HAP-1 (cell line): ENCODE measurements at regions not wholly inside any gene's neighbourhood (a gene's known extent, or its start where the extent isn't known, plus 50 kb on each side); places are given as distances from the start of the nearest gene placed in this dataset.

Source experiments
- DNase-seq, 2 experiments: peaks; one replicate each; pipeline ENCODE4 v3.0.0-alpha.2; 2016 to 2020; ENCODE audit warnings: low spot score in 2 of 2
- H3K27me3 ChIP-seq: fragments of 250-450 bp; sonication (Bioruptor Pico); 2 replicates; pipeline ENCODE4 v1.5.1; 2020; ENCODE audit warnings: low read depth, mild to moderate bottlenecking, moderate library complexity
- H3K36me3 ChIP-seq: fragments of 250-450 bp; sonication (Bioruptor Pico); replicated peaks from 2 replicates; pipeline ENCODE4 v1.5.1; 2020; ENCODE audit warnings: mild to moderate bottlenecking
- H3K4me1 ChIP-seq: fragments of 250-450 bp; sonication (Bioruptor Pico); 2 replicates; pipeline ENCODE4 v1.5.1; 2020; ENCODE audit warnings: mild to moderate bottlenecking
- H3K4me3 ChIP-seq: fragments of 250-450 bp; sonication (Bioruptor Pico); 2 replicates; pipeline ENCODE4 v1.5.1; 2020; ENCODE audit warnings: mild to moderate bottlenecking, moderate library complexity
- H3K9me3 ChIP-seq: fragments of 250-450 bp; sonication (Bioruptor Pico); 2 replicates; pipeline ENCODE4 v1.5.1; 2020; ENCODE audit warnings: mild to moderate bottlenecking, moderate library complexity
- in situ Hi-C: fragments of 300-500 bp; cut with MboI; formaldehyde crosslinking; loops from 3 replicates; pipeline ENCODE4 v1.14.3; 2020; ENCODE audit warnings: low sequenced_read_pairs, inconsistent platforms, mixed read lengths

GRCh38 chr4:30842689-30843088, 122.5 kb downstream of the PCDH7 start:
- in situ Hi-C loops, result no loop called here
- Histone ChIP-seq H3K27me3 (no peaks in the 10 kb centered on the region), H3K4me3 (no peak overlapping the region), H3K36me3 (no peaks in the 10 kb centered on the region), H3K9me3 (no peaks in the 10 kb centered on the region), H3K4me1 (peaks cover 21% of the 10 kb centered on the region)
- no peak for DNase-seq

- H3K27me3 ChIP-seq, result no peaks in the 10 kb centered on the region
- H3K9me3 ChIP-seq, result no peaks in the 10 kb centered on the region
- no peaks in the 10 kb centered on the region for H3K36me3 ChIP-seq
- DNase-seq, result no peak
- no peak overlapping the region for H3K4me3 ChIP-seq
- in situ Hi-C loops, result no loop called here
- peaks cover 5% of the 10 kb centered on the region for H3K4me1 ChIP-seq
Measured at GRCh38 chr4:30844861-30845582, 124.9 kb downstream of the PCDH7 start.

GRCh38 chr4:30847167-30847566, 127.0 kb downstream of the PCDH7 start:
- H3K4me1 ChIP-seq, result no peaks in the 10 kb centered on the region; the same call in 1 of the 2 replicates
- DNase-seq, result no peak
- H3K36me3 ChIP-seq, result no peaks in the 10 kb centered on the region
- in situ Hi-C loops, result no loop called here
- H3K27me3 ChIP-seq, result no peaks in the 10 kb centered on the region
- no peak overlapping the region for H3K4me3 ChIP-seq
- H3K9me3 ChIP-seq, result no peaks in the 10 kb centered on the region

- no peaks in the 10 kb centered on the region; the same call in 1 of the 2 replicates for H3K4me1 ChIP-seq
- no peaks in the 10 kb centered on the region for H3K36me3 ChIP-seq
- no peak overlapping the region for H3K4me3 ChIP-seq
- DNase-seq, result no peak
- no peaks in the 10 kb centered on the region for H3K27me3 ChIP-seq
- no peaks in the 10 kb centered on the region for H3K9me3 ChIP-seq
- in situ Hi-C loops, result no loop called here
Measured at GRCh38 chr4:30847958-30848357, 127.8 kb downstream of the PCDH7 start.

- Histone ChIP-seq H3K9me3 (no peaks in the 10 kb centered on the region), H3K36me3 (no peaks in the 10 kb centered on the region), H3K4me1 (no peaks in the 10 kb centered on the region), H3K4me3 (no peak overlapping the region), H3K27me3 (no peaks in the 10 kb centered on the region)
- DNase-seq, result no peak
- in situ Hi-C loops, result no loop called here
Measured at GRCh38 chr4:30854531-30854930, 134.4 kb downstream of the PCDH7 start.

- no peaks in the 10 kb centered on the region for H3K4me1 ChIP-seq
- H3K4me3 ChIP-seq, result no peak overlapping the region
- H3K36me3 ChIP-seq, result no peaks in the 10 kb centered on the region
- DNase-seq, result no peak
- H3K27me3 ChIP-seq, result no peaks in the 10 kb centered on the region
- H3K9me3 ChIP-seq, result no peaks in the 10 kb centered on the region
- in situ Hi-C loops, result no loop called here
Measured at GRCh38 chr4:30855232-30855631, 135.1 kb downstream of the PCDH7 start.

GRCh38 chr4:30856795-30857564, 136.8 kb downstream of the PCDH7 start:
- in situ Hi-C loops, result no loop called here
- Histone ChIP-seq H3K9me3 (no peaks in the 10 kb centered on the region), H3K36me3 (no peaks in the 10 kb centered on the region), H3K4me1 (no peaks in the 10 kb centered on the region), H3K4me3 (no peak overlapping the region), H3K27me3 (no peaks in the 10 kb centered on the region)
- no peak for DNase-seq

- no peaks in the 10 kb centered on the region for H3K4me1 ChIP-seq
- DNase-seq, result no peak
- in situ Hi-C loops, result no loop called here
Measured at GRCh38 chr4:30860978-30861377, 140.8 kb downstream of the PCDH7 start.

GRCh38 chr4:30862196-30862595, 142.0 kb downstream of the PCDH7 start:
- Histone ChIP-seq H3K9me3 (no peaks in the 10 kb centered on the region), H3K36me3 (no peaks in the 10 kb centered on the region), H3K4me3 (no peak overlapping the region), H3K27me3 (no peaks in the 10 kb centered on the region), H3K4me1 (no peaks in the 10 kb centered on the region)
- in situ Hi-C loops, result no loop called here
- no peak for DNase-seq

More at GRCh38 chr4:30860978-30861377, 140.8 kb downstream of the PCDH7 start:
- Histone ChIP-seq H3K9me3 (no peaks in the 10 kb centered on the region), H3K27me3 (no peaks in the 10 kb centered on the region), H3K36me3 (no peaks in the 10 kb centered on the region), H3K4me3 (no peak overlapping the region)

- no peaks in the 10 kb centered on the region for H3K36me3 ChIP-seq
- no peak overlapping the region for H3K4me3 ChIP-seq
- no peaks in the 10 kb centered on the region for H3K9me3 ChIP-seq
- no peak for DNase-seq
- no peaks in the 10 kb centered on the region for H3K27me3 ChIP-seq
- no peaks in the 10 kb centered on the region for H3K4me1 ChIP-seq
- in situ Hi-C loops, result no loop called here
Measured at GRCh38 chr4:30863021-30863420, 142.9 kb downstream of the PCDH7 start.

DNA sequence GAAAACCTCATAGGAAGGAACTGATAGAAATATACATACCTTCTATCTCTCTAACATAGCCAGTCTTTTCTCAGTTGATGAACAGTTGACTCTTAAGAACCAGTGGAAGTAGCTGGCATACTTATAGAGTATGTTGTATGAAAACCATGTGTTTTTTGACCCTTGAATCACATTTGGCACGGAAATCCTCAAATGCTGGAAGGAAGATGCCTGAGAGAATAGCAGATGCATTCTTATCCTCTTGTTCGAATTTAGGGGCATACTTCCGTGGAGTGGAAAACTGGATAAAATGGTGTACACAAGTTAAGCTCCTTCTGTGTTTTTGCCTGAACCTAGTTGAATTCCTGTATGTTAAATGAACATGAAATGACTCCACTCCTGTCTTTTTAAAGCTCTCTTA, 145.5 kb downstream of the PCDH7 start:
- in situ Hi-C loops, result no loop called here
- no peak for DNase-seq
- H3K4me1 ChIP-seq, result no peaks in the 10 kb centered on the region

GRCh38 chr4:30866346-30866745, 146.2 kb downstream of the PCDH7 start:
- no peaks in the 10 kb centered on the region for H3K27me3 ChIP-seq
- in situ Hi-C loops, result no loop called here
- no peak overlapping the region for H3K4me3 ChIP-seq
- no peak for DNase-seq
- no peaks in the 10 kb centered on the region for H3K4me1 ChIP-seq
- no peaks in the 10 kb centered on the region for H3K36me3 ChIP-seq
- H3K9me3 ChIP-seq, result no peaks in the 10 kb centered on the region

More for the DNA sequence above, 145.5 kb downstream of the PCDH7 start:
- Histone ChIP-seq H3K27me3 (no peaks in the 10 kb centered on the region), H3K4me3 (no peak overlapping the region), H3K9me3 (no peaks in the 10 kb centered on the region), H3K36me3 (no peaks in the 10 kb centered on the region)

- DNase-seq, result no peak
- Histone ChIP-seq H3K9me3 (no peaks in the 10 kb centered on the region), H3K4me3 (no peak overlapping the region), H3K4me1 (no peaks in the 10 kb centered on the region), H3K27me3 (no peaks in the 10 kb centered on the region), H3K36me3 (no peaks in the 10 kb centered on the region)
- in situ Hi-C loops, result no loop called here
Measured at GRCh38 chr4:30866907-30867306, 146.7 kb downstream of the PCDH7 start.

- Histone ChIP-seq H3K9me3 (no peaks in the 10 kb centered on the region), H3K4me3 (no peak overlapping the region), H3K4me1 (no peaks in the 10 kb centered on the region), H3K36me3 (no peaks in the 10 kb centered on the region), H3K27me3 (no peaks in the 10 kb centered on the region)
- in situ Hi-C loops, result no loop called here
- DNase-seq, result no peak
Measured at GRCh38 chr4:30867427-30867826, 147.3 kb downstream of the PCDH7 start.
